HG03571 (cell line): ENCODE measurements at regions not wholly inside any gene's neighbourhood (a gene's known extent, or its start where the extent isn't known, plus 50 kb on each side); places are given as distances from the start of the nearest gene placed in this dataset.

Experiments
- ATAC-seq: cut with Tn5 transposase; IDR thresholded peaks from one replicate; pipeline ENCODE4 v1.9.1; 2021; ENCODE audit not compliant: unreplicated experiment

- no peak for ATAC-seq
These were observed 100.1 kb downstream of the DUSP10 start for GRCh38 chr1:221641811-221642210.

- ATAC-seq = peak; percentile 77
These were observed 98.3 kb downstream of the DUSP10 start for GRCh38 chr1:221643404-221644144.

GRCh38 chr1:221644145-221644448 is 97.8 kb downstream of the DUSP10 start:
- ATAC-seq = peak; percentile 30

- no peak for ATAC-seq
These were observed 97.1 kb downstream of the DUSP10 start for GRCh38 chr1:221644663-221645258.

- ATAC-seq = no peak
These were observed 93.7 kb downstream of the DUSP10 start for GRCh38 chr1:221648201-221648600.
